ENCODE measurements at regions not wholly inside any gene's neighbourhood (a gene's known extent, or its start where the extent isn't known, plus 50 kb on each side); places are given as distances from the start of the nearest gene placed in this dataset.
"Not testable (repeated sequence)": the region's sequence is repeated elsewhere in the genome, so short reads cannot be mapped to it uniquely, and the experiment has no call there.

DNA sequence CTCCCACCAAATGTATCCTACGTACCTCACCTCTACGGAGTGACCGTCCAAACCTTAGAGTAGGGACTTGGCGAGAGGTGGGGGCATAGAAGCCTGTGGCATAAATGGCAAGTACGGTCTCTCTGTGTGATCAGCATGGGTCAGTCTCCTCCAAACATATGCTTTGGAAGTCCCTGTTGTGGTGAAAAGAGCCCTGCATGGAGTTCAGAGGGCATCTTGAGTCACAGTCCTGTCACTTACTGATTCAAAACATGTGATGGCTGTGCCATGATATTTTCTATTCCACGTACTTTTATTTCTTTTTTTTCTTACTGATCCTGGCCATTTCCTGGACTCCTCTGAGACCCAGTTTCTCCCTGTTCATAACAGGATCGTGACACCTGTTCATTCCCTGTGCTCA lies 67.5 kb upstream of the CEP85L start:
- no peak for DNase-seq

DNA sequence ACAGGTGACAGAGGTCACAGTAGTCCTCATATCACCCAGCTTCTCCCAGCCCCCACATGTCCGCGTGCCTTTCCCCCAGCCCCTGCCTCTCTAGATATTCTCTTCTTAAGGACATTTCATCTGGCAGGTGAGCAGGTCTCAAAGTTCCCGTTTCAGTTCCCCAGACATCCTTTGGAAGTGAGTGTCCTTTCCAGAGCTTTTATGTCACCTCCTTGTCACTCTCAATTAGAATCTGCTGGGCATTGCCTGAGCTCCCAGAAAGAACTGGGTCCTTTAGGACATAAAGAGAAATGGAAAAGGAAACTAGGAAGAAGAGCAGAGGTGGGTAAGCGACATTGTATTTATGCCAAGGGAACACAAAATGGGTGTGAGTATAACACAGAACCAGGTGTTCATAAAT lies 66.9 kb upstream of the CEP85L start:
- no peak for DNase-seq

DNA sequence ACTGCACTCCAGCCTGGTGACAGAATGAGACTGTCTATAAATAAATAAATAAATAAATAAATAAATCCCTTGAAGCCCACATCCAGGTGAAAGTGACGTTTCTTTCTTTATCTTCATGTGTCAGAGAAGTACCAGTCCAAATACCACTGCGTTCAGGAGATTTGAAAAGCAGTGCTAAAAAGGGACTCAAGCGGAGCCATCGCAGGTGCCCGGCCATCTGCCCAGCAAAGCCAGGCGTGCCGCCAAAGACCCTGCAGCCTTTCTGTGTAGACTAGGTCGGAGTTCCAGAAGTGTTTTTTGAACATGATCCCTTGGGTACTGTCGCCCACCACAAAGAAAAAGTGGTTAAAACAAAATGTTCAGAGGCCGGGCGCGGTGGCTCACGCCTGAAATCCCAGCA lies 65.7 kb upstream of the CEP85L start:
- DNase-seq = no peak

DNA sequence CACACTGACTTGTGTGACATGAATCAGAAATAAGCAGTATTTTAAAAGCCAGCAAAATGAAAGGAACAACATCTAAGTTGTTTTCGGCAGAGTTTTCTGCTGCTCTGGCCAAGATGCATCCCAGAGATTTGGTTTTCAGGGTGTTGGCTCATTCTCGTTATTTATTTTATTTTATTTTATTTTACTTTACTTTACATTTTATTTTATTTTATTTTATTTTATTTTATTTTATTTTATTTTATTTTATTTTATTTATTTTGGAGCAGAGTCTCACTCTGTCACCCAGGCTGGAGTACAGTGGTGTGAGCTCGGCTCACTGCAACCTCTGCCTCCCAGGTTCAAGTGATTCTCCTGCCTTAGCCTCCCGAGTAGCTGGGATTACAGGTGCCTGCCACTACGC lies 64.5 kb upstream of the CEP85L start:
- not testable (repeated sequence) for DNase-seq

DNA sequence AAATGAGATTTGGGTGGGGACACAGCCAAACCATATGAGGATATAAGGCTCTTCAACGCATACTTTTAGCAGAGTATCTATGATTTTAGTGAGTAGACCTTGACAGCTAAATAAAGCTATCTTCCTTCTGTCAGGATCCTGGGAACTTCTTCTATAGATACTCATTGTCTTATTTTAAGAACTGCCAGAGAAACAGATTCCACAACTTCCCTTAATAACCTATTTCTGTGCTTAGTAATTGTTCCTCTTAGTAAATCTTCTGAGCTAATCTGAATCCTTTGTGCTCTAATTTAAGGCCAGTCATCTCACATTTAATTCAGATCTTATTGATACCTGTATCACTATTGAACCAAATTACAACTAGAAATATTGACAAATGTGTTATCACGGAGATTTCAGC lies 64.0 kb upstream of the CEP85L start:
- no peak for DNase-seq

DNA sequence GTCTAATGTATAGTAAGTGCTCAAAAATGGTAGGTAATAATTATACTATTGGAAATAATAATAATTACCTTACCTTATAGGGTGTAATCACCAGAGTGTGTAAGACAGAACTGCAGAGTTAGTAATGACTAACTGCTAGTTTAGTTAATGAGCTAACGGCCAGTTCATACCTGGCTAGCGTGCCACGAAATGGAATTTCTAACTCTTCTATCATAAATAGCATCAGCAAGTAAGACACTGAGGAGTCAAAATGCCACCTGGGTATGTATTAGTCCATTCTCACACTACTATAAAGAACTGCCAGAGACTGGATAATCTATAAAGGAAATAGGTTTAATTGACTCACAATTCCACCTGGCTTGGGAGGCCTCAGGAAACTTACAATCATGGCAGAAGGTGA lies 63.4 kb upstream of the CEP85L start:
- no peak for DNase-seq

DNA sequence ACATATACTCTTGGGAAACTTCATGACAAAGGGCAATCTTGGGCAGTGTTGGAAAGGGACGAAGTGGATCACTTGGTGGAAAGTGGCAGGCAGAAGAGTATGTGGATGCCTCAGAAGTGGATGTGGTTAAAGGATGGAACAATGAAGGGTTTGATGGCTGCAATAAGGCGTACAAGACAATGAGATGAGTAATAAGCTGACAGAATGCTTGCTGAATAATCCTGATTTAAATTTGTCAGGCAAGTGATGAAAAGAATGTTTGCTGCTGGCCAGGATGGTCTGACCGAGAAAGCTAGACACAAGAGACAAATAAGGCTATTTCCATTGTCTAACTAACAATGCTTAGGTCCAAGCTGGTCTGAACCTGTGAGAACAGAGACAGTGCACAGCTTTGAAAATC lies 61.6 kb upstream of the CEP85L start:
- DNase-seq = no peak

DNA sequence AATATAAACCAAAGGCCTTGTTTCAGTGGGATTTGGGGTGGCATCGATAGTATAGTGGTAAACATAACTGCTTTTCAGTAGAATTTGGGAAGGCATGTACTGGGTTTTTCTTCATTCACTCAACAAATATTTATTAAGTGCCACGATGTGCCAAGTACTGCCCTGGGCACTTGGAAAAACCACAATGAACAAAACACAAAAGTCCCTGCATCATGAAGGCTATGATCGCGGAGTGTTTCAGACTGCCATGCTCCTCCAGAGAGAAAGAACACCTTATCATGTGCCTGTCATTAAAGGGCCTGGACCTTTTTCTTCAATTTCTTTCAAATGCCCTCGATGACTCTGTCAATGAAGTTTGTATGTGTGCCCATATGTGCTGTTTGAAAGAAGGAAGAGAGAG lies 59.2 kb upstream of the CEP85L start:
- no peak for DNase-seq

DNA sequence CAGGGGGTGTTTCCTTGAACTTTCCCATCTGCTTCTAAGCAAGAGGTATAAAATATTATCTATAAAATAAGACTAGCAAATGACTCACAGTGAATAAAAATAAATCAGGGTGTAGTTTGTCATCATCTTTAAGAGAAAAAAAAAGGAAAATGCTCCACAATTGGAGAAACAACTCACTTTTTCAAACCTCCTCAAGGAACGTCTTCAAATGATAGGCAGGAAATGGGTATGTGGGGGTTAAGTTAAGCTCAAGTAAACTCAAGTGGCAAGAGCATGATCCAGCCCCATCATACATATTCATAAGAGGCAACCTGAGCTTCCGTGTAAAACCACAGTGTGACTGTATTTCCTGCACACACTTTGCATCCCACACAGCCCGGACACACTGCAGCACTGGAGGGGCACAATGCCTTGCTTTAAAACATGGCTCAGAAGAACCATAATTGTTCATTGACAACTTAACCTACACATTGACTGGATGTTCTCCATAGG lies 58.5 kb upstream of the CEP85L start:
- DNase-seq = peak; percentile 27

DNA sequence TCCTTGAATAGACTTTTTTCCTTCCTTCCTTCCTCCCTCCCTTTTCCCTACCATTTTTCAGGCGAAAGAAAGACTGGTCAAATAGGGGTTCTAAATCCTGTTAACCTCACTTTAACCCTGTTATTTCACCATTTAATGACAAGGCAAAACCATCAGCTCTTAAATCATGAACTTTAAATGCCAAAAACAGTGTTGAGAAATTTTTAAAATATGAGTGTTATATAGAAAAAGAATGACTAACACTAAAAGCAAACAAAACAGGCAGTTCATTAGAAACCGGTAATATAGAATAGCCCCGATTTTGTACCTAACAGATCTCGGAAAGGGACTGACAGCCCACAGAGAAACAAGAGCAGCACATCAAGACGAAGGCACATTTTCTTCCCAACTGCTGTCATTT lies 57.4 kb upstream of the CEP85L start:
- DNase-seq = no peak

DNA sequence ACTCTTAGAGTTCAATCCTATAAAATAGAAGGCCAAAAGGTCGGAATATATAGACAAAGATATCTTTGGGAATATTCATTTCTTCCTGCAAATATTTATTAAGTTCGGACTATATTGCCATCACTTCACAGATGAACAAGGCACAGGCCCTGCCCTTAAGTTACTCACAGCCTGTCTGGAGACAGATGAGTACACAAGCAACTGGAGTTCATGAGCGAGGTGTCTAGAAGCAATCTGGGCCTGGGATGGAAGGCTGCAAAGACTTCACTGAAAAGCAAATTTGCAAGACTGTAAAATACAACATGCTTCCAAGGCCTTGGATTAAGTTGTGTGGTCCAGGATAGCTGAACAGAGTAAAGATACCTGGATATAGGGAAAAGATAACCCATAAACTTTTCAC lies 56.7 kb upstream of the CEP85L start:
- DNase-seq = no peak

DNA sequence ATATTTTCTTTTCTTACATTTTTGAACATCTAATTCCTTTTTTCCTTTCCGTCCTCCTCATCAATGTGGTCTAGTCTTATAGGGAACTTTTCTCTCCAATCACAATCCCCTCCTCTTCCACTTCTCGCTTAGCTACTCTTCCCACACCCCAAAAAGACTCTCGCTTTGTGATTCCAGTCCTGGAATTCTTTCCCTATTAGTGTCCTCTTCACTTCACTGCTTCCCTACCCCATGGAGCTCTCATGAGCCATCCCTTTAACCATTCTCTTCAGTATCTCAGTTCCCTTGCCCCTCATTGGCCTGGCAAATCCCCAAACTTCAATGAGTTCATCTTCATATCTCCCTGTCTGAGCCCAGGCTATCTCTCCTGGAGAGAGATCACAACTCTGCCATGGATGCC lies 55.3 kb upstream of the CEP85L start:
- no peak for DNase-seq

DNA sequence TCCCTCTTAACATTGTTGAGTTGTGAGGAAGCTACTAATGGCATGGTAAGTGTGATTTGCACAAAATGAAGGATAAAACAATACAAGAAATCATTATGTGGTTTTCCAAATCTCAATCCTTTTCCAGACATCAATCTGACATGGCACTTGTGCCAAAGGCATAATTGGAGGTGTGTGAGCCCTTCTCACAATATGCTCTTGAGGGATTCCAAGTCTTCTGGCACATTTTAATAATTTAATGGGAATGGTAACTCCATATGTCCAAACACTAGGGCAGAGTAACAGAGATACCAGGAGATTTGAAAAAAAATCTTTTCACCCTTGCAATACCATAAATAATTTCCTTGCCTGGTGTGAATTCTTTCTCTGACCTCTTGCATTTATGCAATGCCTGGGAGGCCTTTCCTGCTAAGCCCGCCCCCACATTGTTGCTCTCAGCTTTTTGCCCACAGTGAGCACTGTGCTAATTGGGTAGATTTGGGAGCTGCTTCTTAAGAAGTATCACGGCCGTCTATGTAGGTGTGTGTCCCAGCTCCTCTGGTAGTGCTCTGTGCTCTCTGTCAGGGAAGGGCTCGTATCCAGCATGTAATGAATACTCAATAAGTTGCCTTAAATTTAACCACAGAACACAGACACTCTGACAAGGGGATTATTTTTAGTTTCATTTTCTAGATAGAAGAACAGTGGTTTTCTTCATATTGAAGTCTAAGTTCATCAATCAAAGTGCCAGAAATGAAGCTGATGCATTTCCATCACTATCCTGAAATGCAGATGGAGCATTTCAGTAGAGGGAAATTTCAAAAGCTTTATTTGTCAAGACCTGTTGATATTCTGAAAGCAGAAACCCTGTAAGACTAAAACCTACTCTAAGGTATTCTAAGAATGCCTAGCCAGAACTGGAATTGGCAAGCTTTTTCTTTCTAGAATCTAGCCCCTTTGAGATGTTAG lies 54.4 kb upstream of the CEP85L start:
- DNase-seq = no peak

DNA sequence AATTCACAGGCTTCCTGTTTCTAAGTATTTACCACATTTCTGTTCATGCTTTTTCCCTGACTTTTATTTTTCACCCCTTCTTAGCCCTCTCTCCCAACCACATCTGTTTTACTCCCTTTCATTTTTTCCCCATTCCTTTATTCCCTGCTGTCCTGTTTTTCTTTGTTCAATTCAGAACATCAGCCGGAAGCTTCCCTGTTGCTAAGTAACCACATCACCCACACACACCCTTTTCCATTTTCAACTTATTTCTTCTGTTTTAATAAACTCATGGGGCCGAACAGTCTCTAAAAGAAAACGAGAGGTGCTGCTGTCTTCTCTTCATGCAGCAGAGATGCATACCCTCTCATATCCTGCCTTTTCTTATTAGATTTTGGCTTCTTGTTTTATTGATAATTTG lies 53.5 kb upstream of the CEP85L start:
- DNase-seq = no peak

DNA sequence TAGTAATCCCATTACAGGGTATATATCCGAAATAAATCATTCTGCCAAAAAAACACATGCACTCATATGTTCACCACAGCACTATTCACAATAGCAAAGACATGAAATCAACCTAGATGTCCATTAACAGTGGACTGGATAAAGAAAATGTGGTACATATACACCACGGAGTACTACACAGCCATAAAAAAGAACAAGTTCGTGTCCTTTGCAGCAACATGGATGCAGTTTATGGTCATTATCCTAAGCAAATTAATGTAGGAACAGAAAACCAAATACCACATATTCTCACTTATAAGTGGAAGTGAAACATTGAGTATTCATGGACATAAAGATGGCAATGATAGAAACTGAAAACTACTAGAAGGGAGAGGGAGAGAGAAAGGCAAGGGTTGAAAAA lies 49.9 kb upstream of the CEP85L start:
- DNase-seq = not testable (repeated sequence)
